Astrocyte (in vitro differentiated cells and primary cell): ENCODE measurements at regions not wholly inside any gene's neighbourhood (a gene's known extent, or its start where the extent isn't known, plus 50 kb on each side); places are given as distances from the start of the nearest gene placed in this dataset.

Source experiments
- EZH2 ChIP-seq: IDR thresholded peaks from 2 replicates; pipeline ENCODE4 v1.6.1; 2012; ENCODE audit warnings: mild to moderate bottlenecking, low read length, inconsistent platforms; ENCODE audit not compliant: insufficient read depth
- TF ChIP-seq, protein P1 (sequence below): IDR thresholded peaks from 2 replicates; pipeline ENCODE4 v1.5.1; 2011; ENCODE audit warnings: low read depth, mild to moderate bottlenecking, inconsistent platforms, low read length, moderate library complexity; ENCODE audit not compliant: insufficient read depth

DNA sequence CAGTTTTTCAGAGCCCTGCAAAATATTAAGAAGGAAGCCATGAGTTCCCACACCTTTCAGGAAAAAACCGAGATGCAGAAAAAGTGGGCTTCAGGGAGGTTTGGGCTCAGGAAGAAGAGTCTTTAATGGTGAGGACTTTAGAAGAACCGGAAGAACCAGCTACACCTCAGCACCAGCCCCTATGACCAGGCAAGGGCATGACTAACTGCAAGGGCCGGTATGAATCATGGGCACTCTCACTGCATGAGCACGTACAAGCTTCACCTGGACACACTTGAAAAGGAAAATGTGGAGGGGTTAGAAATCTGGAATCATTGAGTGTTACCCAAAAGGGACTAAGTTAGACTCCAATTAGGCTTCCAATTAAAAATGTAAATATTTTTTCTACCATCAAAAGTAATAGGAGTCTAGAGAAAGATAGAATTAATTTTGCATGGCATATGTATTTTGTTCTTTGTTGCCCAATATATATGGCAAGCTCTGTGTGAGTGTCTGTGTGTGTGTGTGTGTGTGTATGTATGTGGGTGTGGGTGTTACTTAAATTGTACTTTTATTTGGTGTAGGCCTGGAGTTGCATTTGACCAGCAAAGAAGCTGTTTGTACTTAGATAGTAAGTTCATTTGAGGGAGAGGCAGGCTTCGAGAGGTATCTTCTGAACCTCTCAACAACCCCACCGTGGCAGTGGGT, 66.5 kb upstream of the THUMPD2 start:
- no peak for TF ChIP-seq EZH2
- TF ChIP-seq, protein P1, sequence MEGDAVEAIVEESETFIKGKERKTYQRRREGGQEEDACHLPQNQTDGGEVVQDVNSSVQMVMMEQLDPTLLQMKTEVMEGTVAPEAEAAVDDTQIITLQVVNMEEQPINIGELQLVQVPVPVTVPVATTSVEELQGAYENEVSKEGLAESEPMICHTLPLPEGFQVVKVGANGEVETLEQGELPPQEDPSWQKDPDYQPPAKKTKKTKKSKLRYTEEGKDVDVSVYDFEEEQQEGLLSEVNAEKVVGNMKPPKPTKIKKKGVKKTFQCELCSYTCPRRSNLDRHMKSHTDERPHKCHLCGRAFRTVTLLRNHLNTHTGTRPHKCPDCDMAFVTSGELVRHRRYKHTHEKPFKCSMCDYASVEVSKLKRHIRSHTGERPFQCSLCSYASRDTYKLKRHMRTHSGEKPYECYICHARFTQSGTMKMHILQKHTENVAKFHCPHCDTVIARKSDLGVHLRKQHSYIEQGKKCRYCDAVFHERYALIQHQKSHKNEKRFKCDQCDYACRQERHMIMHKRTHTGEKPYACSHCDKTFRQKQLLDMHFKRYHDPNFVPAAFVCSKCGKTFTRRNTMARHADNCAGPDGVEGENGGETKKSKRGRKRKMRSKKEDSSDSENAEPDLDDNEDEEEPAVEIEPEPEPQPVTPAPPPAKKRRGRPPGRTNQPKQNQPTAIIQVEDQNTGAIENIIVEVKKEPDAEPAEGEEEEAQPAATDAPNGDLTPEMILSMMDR: no peak
